ENCODE measurements at regions not wholly inside any gene's neighbourhood (a gene's known extent, or its start where the extent isn't known, plus 50 kb on each side); places are given as distances from the start of the nearest gene placed in this dataset.

DNA sequence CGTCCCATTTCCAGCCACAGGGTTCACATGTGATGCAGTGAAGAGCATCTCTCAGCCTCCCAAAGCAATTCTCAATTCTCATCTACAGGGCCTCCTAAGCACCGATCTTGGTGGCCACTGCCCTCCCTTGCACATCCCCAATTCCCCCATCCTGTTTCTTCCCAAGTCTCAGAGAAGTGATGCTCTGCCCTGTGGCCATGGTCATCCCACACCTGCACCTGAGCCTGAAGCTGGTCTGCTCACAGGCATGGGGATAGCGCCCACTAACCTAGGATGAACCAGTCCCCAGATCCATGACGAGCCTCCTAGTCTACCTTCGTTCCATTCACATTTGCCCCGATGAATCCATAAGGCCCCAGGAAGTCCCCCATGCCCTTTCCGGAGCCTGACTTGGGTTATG lies 201.5 kb downstream of the UACA start:
- H3K4me3 ChIP-seq (ENCODE audit: low read depth, low read length) = no peak overlapping the region
- no peak for TF ChIP-seq CTCF (IDR thresholded peaks at IDR 0.05; ENCODE audit: borderline replicate concordance, insufficient read depth, low read depth, low read length)

- TF ChIP-seq CTCF (IDR thresholded peaks at IDR 0.05; ENCODE audit: borderline replicate concordance, insufficient read depth, low read depth, low read length) = no peak
- H3K4me3 ChIP-seq (ENCODE audit: low read depth, low read length) = no peak overlapping the region
These were observed 202.6 kb downstream of the UACA start for GRCh38 chr15:70560617-70561328.

DNA sequence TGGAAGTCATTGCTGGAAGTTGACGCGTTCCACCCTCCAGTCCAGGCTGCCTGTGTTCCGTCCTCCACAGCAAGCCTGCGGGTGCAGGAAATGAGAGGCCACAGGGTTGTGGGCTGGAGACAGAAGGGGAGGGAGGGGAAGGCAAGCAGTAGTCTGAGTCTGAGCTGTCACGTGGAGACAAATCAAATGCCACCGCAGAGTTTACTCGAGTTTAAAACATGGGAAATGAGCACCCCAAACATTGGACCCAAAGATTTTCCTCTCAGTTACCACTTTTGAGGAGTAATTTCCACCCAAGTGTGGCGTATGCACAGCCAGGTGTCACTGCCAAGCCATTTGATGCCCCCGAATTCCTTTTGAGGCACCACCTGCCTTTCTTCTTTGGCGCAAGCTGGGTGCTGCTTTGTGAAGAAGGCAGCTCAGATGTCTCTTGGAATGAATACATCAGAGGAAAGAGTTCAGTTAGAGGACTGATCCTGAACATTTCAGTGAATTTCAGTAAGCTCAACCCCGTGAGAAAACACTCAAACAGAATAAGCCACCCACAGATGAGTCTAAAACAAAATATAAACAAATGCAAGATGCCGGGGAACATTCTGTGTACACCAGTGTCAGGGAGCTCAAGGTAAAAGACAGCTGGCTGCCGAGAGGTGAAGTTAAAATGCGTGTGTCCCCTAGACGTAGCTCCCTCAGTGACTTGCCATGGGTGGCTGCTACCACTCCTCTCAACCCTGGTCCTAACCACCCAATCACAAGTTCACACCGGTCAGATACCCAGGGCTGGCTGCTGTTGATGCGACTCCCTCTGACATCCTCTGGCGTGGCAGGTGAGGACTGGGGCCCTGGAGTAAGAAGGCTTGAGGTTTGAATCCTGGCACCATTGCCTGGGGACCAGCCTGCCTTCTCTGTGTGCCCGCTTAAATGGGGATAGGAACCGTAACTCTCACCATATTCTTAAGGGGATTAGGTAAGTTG lies 203.8 kb downstream of the UACA start:
- no peak for TF ChIP-seq CTCF (IDR thresholded peaks at IDR 0.05; ENCODE audit: borderline replicate concordance, insufficient read depth, low read depth, low read length)
- H3K4me3 ChIP-seq (ENCODE audit: low read depth, low read length) = no peak overlapping the region

- H3K4me3 ChIP-seq (ENCODE audit: low read depth, low read length) = no peak overlapping the region
- TF ChIP-seq CTCF (IDR thresholded peaks at IDR 0.05; ENCODE audit: borderline replicate concordance, insufficient read depth, low read depth, low read length) = no peak
These were observed 204.7 kb downstream of the UACA start for GRCh38 chr15:70558406-70559264.

- TF ChIP-seq CTCF (IDR thresholded peaks at IDR 0.05; ENCODE audit: borderline replicate concordance, insufficient read depth, low read depth, low read length) = no peak
- no peak overlapping the region for H3K4me3 ChIP-seq (ENCODE audit: low read depth, low read length)
These were observed 205.7 kb downstream of the UACA start for GRCh38 chr15:70557521-70558258.

GRCh38 chr15:70556779-70557178 lies 206.6 kb downstream of the UACA start:
- TF ChIP-seq CTCF (IDR thresholded peaks at IDR 0.05; ENCODE audit: borderline replicate concordance, insufficient read depth, low read depth, low read length) = no peak
- no peak overlapping the region for H3K4me3 ChIP-seq (ENCODE audit: low read depth, low read length)

All from GM12875 (cell line).